HepG2 (cell line): ENCODE measurements at regions not wholly inside any gene's neighbourhood (a gene's known extent, or its start where the extent isn't known, plus 50 kb on each side); places are given as distances from the start of the nearest gene placed in this dataset.

ENCODE experiments used
- ATAC-seq: fragments of 200-7000 bp; cut with Tn5 transposase; 3 replicates; pipeline ENCODE4 v1.9.1; 2020; ENCODE audit warnings: mild to moderate bottlenecking, moderate library complexity
- BruUV-seq: library from RNA; stranded (reverse); fragments of 400-500 nt; replicated peaks from 2 replicates; lab custom pipeline; 2021; lab: Mats Ljungman, UMichigan
- CTCF ChIA-PET: fragments of 300-600 bp; formaldehyde crosslinking; extraction: SDS; loops from one replicate; lab custom pipeline; 2021; ENCODE audit warnings: low total read pairs, inconsistent platforms, low intra/inter-chr PET ratio; lab: Yijun Ruan, JAX
- POLR2A ChIA-PET: fragments of 350-600 bp; sonication (Branson Sonifier 250); formaldehyde crosslinking; loops from one replicate; lab custom pipeline; 2020; ENCODE audit warnings: antibody characterized with exemption, inconsistent platforms; lab: Yijun Ruan, JAX
- DNase-seq: peaks from one replicate; pipeline ENCODE4 v3.0.0-alpha.2; 2015; ENCODE audit warnings: low spot score
- FAIRE-seq: peaks from 3 replicates; lab custom pipeline; 2011; peaks lifted over from hg19 to GRCh38; lab: Jason Lieb, UNC
- H2AFZ ChIP-seq: one replicate; pipeline ENCODE4 v1.6.1; 2011; ENCODE audit warnings: low read length, inconsistent platforms
- H3K27ac ChIP-seq: fragments of 300-600 bp; 3 replicates; pipeline ENCODE4 v1.8.0; 2011; ENCODE audit warnings: mixed run types, mild to moderate bottlenecking, mixed read lengths, low read length, inconsistent platforms; ENCODE audit not compliant: insufficient read depth; ENCODE audit errors: extremely low read length
- H3K27me3 ChIP-seq, 2 experiments: fragments of 200-600 bp in 1 of 2; 2 replicates in 1 of 2; 3 replicates in 1 of 2; pipeline versions ENCODE4 v1.6.0 to v1.8.0; 2011; ENCODE audit warnings: low read length in 2 of 2, mild to moderate bottlenecking in 2 of 2, moderate library complexity in 2 of 2, inconsistent platforms in 1 of 2; ENCODE audit not compliant: insufficient read depth in 2 of 2, control insufficient read depth in 1 of 2
- H3K36me3 ChIP-seq, 2 experiments: fragments of 200-600 bp in 1 of 2; replicated peaks in 1 of 2; 2 replicates in 1 of 2; 3 replicates in 1 of 2; pipeline versions ENCODE4 v1.5.1 to v1.8.0; 2011; ENCODE audit warnings: low read length in 2 of 2, inconsistent platforms in 1 of 2; ENCODE audit not compliant: insufficient read depth in 2 of 2, control insufficient read depth in 1 of 2
- H3K4me1 ChIP-seq: 2 replicates; pipeline ENCODE4 v1.5.1; 2012; ENCODE audit warnings: low read length, inconsistent platforms; ENCODE audit not compliant: insufficient read depth
- H3K4me2 ChIP-seq: 2 replicates; pipeline ENCODE4 v1.6.0; 2011; ENCODE audit warnings: low read depth, low read length, inconsistent platforms
- H3K4me3 ChIP-seq, 3 experiments: fragments of 200-600 bp in 1 of 3; sonication (generic), shearing (Covaris generic) in 1 of 3; replicated peaks in 1 of 3; 2 replicates each; pipeline ENCODE4 v1.5.1; 2011 to 2016; ENCODE audit warnings: low read length in 3 of 3, inconsistent platforms in 2 of 3, low read depth in 2 of 3, mild to moderate bottlenecking in 2 of 3, control low read depth in 1 of 3, mixed read lengths in 1 of 3; ENCODE audit not compliant: insufficient read depth in 1 of 3
- H3K79me2 ChIP-seq: one replicate; pipeline ENCODE4 v1.6.1; 2011; ENCODE audit warnings: low read length, inconsistent platforms; ENCODE audit not compliant: insufficient read depth
- H3K9ac ChIP-seq: 2 replicates; pipeline ENCODE4 v1.6.0; 2011; ENCODE audit warnings: mild to moderate bottlenecking, low read depth, low read length, inconsistent platforms; ENCODE audit not compliant: insufficient read depth
- H3K9me3 ChIP-seq: 2 replicates; pipeline ENCODE4 v1.5.1; 2012; ENCODE audit warnings: mild to moderate bottlenecking, low read length
- H4K20me1 ChIP-seq: 2 replicates; pipeline ENCODE4 v1.6.0; 2011; ENCODE audit warnings: inconsistent platforms, mild to moderate bottlenecking, low read length, moderate library complexity; ENCODE audit not compliant: insufficient read depth
- FOXA1 ChIP-seq, 2 experiments: fragments of 450-650 bp in 1 of 2; sonication (generic) in 1 of 2; formaldehyde crosslinking in 1 of 2; IDR thresholded peaks; 2 replicates each; pipeline versions ENCODE4 v1.4.0 to v1.6.1; 2016 to 2020; ENCODE audit warnings: missing genetic modification reagents in 1 of 2
- FOXK1 ChIP-seq: sonication (generic); formaldehyde crosslinking; IDR thresholded peaks from 2 replicates; pipeline ENCODE4 v1.4.0; 2020; ENCODE audit warnings: low read depth, missing genetic modification reagents, borderline replicate concordance
- TGIF2 ChIP-seq: IDR thresholded peaks from 2 replicates; pipeline ENCODE4 v1.6.1; 2016; ENCODE audit warnings: control low read depth, missing compliant biosample characterization
- ZNF121 ChIP-seq: sonication (generic); formaldehyde crosslinking; IDR thresholded peaks from 2 replicates; pipeline ENCODE4 v1.5.0; 2020; ENCODE audit warnings: mild to moderate bottlenecking, missing genetic modification reagents
- ZNF205 ChIP-seq: IDR thresholded peaks from 2 replicates; pipeline ENCODE4 v1.6.1; 2018; ENCODE audit warnings: missing biosample characterization, missing genetic modification reagents
- WGBS: methylation state at CpG from one replicate; pipeline ENCODE4 v1.1.6; 2017; ENCODE audit warnings: low lambda C conversion rate; 5-methylcytosine and 5-hydroxymethylcytosine counted together
- in situ Hi-C: cut with HindIII; loops from 2 replicates; pipeline ENCODE4 v1.10.0; 2017; ENCODE audit warnings: low pct_unique_long_range_greater_than_20kb; ENCODE audit not compliant: extremely low pct_ligation_motif_present
- intact Hi-C: fragments of 100-400 bp; cut with micrococcal nuclease; formaldehyde crosslinking; loops from one replicate; pipeline ENCODE4 v1.10.0; 2022; ENCODE audit not compliant: unreplicated experiment
- TF ChIP-seq, protein P1 (sequence below), 2 experiments: sonication (generic) in 1 of 2; formaldehyde crosslinking in 1 of 2; IDR thresholded peaks; 2 replicates each; pipeline versions ENCODE4 v1.4.0 to v1.6.1; 2018 to 2020; ENCODE audit warnings: missing genetic modification reagents in 2 of 2, borderline replicate concordance in 1 of 2, low read depth in 1 of 2, mild to moderate bottlenecking in 1 of 2, missing biosample characterization in 1 of 2

DNA sequence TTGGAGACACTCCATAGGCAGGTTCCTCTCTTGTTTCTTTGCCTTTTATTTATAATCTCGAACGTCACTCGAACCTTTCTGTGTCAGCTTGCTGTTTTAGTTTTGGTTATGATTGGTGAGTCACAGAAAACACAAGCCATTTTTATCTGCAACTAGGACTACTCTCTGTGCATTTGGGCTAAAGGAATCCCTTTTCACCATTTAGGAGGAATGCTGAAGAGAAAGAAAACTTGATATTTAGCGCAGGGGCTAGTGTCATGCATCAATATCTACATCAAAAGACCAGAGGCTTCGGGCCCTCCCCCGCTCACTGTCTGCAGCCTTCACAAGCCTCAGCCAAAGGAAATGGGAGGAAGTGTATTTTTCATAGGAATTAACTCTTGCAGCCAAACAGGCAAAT lies 507.8 kb upstream of the CITED2 start:
- no peak for TF ChIP-seq ZNF205 (CRISPR knock-in tag)
- no peak for TF ChIP-seq ZNF121 (CRISPR knock-in tag)
- TF ChIP-seq, protein P1, sequence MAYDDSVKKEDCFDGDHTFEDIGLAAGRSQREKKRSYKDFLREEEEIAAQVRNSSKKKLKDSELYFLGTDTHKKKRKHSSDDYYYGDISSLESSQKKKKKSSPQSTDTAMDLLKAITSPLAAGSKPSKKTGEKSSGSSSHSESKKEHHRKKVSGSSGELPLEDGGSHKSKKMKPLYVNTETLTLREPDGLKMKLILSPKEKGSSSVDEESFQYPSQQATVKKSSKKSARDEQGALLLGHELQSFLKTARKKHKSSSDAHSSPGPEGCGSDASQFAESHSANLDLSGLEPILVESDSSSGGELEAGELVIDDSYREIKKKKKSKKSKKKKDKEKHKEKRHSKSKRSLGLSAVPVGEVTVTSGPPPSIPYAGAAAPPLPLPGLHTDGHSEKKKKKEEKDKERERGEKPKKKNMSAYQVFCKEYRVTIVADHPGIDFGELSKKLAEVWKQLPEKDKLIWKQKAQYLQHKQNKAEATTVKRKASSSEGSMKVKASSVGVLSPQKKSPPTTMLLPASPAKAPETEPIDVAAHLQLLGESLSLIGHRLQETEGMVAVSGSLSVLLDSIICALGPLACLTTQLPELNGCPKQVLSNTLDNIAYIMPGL (CRISPR knock-in tag; IDR thresholded peaks at IDR 0.05; ENCODE audit: borderline replicate concordance in 1 of 2, low read depth in 1 of 2), result no peak
- TF ChIP-seq FOXK1 (CRISPR knock-in tag), result no peak
- no peak for TF ChIP-seq FOXA1 (IDR thresholded peaks at IDR 0.05)
- TF ChIP-seq FOXA1 (CRISPR knock-in tag; IDR thresholded peaks at IDR 0.05), result no peak
- TF ChIP-seq TGIF2 (CRISPR knock-in tag), result no peak
- TF ChIP-seq, all 625 proteins: peak for 0
- no TSS peak for BruUV-seq
- Histone ChIP-seq H3K4me1 (no peaks in the 10 kb centered on the region), H3K27ac (no peak overlapping the region), H3K79me2 (no peaks in the 10 kb centered on the region), H2AFZ (no peak overlapping the region), H3K4me3 (no peak overlapping the region), H3K4me2 (no peak overlapping the region), H3K36me3 (no peaks in the 10 kb centered on the region), H4K20me1 (no peaks in the 10 kb centered on the region), H3K9ac (no peak overlapping the region), H3K27me3 (no peaks in the 10 kb centered on the region), H3K9me3 (no peaks in the 10 kb centered on the region)
- CTCF ChIA-PET, result interaction anchor here (1.1 to 1.5 kb wide), 2 partner anchors 559 to 1040 kb away, joined by 4 to 9 read pairs; no protein-coding TSS in a partner anchor
- in situ Hi-C loops (loop anchor here (10.0 kb wide), 1 partner anchor 563 kb away; no protein-coding TSS in a partner anchor), intact Hi-C loops (loop anchor here (5.0 to 10.0 kb wide), 3 partner anchors 223 to 1040 kb away; partner anchors contain the start of gene CITED2)
- DNase-seq, result no peak
- no peak for ATAC-seq
- POLR2A ChIA-PET, result no interaction called here
- WGBS, result 62% methylated on average over 6 of the region's 6 CpGs
- no peak for FAIRE-seq
